HG03139 (cell line): ENCODE measurements at regions not wholly inside any gene's neighbourhood (a gene's known extent, or its start where the extent isn't known, plus 50 kb on each side); places are given as distances from the start of the nearest gene placed in this dataset.

Experiments used
- ATAC-seq: cut with Tn5 transposase; IDR thresholded peaks from one replicate; pipeline ENCODE4 v1.9.1; 2021; ENCODE audit not compliant: unreplicated experiment

DNA sequence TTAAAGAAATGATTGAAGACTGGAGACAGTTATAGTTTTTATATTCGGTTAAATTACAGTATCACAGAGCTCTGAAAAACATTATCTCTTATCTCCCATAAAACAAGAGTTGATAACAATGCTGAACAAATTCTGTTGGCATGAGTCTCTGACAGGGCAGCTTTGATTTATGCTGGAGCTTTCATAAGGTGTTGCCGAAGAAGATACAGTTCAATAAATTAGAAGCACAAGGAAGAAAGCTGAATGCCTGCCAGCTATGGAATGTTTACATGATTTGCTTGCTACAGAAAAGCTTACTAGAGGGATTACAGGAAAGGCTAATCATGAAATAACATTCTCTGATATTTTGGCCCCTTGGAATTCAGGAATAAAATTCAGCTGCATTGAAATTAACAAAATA lies 431.9 kb upstream of the GJE1 start:
- ATAC-seq, result no peak

DNA sequence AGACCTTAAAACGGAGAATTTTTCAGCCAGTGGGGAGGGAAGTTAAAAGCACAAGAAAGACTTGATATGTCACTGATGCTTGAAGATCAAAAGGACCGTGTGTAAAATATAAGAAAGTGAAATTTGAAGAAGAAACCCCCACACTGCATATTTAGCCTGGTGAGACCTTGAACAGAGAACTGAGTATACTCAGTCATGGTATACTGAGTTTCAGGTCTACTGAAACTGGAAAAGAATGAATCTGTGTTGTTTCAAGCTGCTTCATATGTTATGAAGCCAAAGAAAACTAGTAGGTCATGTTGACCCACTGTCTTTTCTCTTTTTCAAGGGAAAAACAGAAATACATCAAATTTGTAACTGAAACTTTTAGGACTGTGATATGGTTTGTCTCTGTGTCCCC lies 443.8 kb upstream of the GJE1 start:
- ATAC-seq, result no peak

DNA sequence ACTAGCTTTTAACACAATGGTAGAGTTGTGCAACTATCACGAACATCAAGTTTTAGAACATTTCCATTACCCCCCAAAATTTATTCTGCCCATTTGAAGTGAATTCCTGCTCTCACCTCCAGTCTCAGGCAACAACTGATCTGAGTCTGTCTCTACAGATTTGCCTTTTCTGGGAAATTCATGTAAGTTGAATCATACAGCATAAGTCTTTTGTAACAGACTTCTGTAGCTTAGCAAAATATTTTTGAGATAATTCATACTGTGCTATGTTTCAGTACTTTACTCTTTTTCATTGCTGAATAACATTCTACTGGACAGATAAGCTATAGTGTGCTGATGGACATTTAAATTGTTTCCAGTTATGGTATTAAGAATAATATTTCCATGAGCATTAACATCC lies 447.3 kb upstream of the GJE1 start:
- ATAC-seq, result no peak

DNA sequence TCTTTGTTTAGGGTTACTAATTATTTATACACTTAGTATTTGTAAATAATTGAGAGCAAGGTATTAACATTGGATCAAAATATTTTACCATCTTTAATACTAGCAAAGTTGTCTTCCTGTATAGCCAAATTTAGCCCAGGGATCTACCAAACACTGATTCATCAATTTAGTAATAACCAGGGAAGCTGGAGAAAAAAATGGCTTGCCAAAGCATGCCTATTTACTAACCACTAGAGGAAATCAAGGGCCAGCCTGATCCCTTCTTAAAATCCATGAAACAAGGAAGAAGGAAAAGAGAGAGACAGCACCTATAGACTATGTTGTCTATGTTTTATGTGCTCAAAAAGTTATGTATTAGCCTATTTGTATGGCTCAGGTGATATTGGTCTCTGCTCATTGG lies 450.3 kb upstream of the GJE1 start:
- no peak for ATAC-seq

DNA sequence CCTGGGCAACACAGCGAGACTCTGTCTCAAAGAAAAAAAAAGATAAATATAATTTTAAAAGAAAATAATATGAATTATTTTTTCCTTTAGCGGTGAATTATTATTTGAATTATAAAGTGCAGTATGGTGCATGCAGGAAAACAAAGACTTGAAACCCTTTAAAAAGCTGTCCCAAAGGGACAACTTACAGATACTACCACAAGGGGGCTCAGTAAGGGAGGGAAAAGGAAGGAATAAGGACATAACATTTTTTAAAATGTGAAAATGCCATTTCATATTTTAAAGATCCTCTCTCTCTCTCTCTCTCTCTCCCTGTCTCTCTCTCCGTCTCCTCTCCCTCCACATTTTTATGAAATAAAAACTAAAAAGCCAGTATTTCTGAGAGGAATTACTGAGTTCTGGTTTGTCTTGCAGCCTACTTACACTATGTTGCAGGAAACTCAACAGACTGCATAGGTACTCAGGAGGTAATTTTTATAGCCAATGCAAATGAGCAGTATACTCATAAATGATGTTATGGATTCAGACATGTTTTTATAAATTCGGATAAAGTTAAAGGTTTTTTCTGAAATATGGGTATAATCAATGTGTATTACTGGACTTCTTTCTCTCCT lies 455.0 kb upstream of the GJE1 start:
- ATAC-seq, result peak; percentile 63

DNA sequence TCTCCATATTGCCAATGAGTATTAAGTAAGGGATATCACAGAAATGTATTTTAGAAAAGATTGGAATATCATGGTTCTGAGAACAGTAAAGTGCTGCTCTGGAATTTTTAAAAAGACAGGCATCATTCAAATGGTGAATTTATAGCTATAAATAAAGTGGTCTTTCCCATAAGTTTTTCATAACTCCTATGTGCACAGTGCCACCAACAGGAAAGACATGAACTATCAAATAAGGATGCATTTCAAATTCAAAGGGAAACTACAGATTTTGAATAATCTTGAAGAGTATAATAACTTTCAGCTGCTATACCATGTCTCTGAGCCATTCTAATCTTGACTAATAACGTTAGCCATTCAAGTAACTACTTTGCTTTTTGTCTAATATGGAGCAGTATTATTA lies 456.8 kb upstream of the GJE1 start:
- no peak for ATAC-seq

DNA sequence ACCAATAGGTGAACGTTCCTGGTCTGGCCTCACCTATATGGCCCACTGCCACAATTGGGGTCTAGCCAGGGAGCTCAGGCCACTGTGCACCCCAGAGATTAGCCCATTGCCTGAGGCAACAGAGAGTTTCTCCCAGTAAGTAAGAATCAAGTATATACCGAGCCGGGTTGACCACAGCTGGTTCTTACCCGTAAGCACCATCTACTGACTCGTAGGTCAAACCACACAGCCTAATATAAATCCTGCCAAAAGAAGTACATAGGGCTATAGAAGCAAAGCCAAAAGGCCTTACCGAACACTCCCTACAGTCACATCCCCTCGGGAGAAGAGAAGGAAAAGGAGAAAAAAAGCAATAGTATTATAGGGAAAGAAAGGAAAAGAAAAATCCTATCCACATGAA lies 463.6 kb upstream of the GJE1 start:
- no peak for ATAC-seq

DNA sequence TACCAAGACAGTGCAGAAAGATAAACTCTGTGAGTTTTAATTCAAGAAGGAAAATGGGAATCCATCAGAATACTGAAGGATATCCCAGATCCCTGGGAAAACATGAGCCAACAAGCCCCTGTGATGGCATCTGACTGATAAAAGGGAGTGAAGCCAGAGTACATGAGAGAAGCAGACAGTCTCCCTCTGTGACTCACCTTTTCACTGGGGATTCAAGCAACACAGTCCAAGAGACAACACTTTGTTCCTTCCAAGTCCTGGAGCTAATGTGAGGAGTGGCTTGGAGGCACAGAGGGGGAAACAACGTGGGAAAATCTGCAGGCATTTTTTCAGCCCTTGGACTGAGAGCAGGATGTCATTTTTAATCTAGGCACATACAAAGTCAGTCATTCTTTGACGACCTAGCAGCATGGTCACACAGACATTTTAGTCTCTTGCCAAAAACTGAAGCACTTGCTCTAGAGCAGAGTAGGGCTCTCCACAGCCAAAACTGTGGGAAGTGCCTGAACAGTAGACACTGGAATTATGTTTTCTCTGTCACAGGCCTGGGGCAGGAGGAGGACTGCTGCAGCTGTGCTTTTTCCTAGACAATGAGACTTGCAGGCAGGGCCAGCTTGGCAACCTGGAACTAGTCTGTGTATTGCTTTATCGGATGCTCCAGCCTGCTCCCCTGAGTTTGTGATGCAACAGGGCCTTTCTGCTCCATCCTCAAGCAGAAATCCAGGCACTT lies 465.0 kb upstream of the GJE1 start:
- no peak for ATAC-seq

DNA sequence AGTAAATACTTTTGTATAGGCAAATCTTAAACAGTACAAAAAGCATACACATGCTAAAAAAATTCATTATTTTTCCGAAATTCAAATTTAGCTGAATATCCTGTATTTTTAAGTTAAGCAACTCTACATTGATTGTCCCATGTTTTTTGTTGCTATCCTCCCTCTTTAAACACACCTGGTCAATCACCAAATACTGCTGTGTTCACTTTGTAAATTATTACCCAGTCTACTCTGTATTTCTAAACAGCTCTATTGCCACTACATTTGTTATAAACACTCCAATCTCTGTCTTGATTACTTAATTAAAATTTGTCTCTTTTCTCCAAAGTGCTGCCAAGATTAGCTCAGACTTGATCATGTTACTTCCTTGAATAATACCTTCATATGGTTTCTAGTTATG lies 466.5 kb upstream of the GJE1 start:
- no peak for ATAC-seq

DNA sequence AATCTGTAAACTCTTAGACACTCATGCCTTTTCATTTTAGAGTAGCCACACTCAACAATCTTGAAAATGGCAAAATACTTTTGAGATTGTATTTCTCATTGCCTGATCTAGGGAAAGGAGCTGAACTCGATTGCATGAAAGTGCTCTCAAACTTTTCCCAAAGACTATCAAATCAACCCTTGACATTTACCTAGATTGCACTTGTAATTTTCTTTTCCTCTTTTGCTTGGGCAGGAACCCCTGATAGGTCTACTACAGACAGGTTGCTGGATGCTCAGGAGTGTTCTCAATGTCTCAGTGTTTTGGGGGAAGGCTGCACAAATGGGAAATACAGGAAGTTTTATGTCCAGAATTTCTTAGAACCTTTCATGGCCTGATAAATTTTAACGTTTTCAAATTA lies 468.0 kb upstream of the GJE1 start:
- ATAC-seq, result no peak

DNA sequence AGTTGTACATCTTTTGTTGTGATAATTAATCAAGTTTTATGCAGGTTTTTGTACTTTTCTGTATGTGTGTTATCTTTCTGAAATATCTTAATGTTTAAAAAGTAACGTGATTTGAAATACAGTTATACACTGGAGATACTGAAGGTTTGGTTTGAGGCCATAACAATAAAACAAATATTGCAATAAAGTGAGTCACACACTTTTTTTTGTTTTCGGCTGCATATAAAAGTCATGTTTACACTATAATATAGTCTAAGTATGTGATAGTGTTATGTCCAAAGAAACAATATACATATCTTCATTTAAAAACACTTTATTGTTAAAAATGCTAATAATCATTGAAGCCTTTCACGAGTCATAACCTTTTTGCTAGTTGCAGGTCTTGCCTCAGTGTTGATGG lies 473.1 kb upstream of the GJE1 start:
- no peak for ATAC-seq

DNA sequence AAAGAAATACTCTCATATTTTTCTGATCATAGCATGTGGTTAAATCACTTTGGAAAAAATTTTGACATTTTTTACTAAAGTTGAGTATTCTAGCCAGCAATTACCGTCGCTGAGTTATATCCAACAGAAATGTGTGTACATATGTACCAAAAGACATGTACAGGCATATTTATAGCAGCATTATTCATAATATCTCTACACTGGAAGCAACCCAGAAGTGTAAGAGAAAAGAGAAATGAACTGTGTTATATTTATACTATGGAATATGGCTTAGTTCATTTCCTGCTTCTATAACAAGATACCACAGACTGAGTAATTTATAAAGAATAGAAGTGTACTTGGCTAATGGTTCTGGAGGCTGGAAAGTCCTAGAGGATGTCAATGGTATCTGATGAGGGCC lies 474.0 kb upstream of the GJE1 start:
- no peak for ATAC-seq

DNA sequence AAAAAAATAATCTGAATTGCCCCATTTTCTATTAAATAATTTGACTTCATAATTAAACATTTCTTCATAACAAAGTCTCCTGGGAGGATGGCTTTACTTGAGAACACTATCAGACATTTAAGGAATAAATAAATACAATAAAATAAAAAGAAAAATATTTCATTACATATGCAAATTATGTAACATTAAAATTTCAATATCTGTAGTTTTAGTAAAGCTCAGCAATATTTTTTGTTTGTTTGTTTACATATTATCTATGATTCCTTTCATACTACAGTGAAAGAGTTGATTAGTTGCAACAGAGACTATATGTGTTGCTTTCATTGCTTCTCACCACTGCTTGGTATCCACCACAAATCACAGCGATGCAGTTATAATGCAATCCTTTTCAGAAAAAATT lies 474.9 kb upstream of the GJE1 start:
- no peak for ATAC-seq

DNA sequence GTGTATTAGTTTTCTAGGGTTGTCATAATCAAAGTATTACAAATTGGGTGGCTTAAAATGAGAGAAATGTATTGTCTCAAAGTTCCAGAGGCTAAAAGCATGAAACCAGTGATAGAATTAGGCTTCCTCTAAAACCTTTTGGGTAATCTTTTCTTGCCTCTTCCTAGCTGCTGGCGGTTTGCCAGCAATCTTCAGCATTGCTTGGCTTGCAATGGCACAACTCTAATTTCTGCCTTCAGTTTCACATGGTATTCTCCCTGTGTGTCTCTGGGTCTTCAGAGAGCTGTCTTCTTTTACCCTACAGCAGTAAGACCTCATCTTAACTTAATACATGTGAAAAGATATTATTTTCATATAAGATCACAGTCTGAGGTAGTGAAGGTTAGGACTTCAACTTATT lies 479.1 kb upstream of the GJE1 start:
- no peak for ATAC-seq

DNA sequence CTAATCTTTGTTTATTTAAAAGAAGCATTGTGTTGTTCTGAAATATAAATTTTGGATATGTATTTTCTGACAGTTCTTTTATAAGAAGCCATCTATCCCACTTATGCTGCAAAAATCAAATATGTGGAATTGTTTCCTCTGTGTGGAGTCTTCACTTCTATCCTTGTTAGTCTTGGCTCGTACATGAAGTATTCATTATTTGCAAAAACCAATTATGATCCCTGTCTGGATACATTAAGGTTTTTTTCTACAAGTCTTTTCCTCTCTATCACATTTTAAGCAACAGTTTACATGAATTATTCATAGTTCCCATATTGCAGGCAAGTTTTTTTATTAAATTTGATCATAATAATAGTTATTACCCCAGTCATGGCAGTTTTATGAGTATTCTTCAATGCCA lies 490.8 kb upstream of the GJE1 start:
- no peak for ATAC-seq

DNA sequence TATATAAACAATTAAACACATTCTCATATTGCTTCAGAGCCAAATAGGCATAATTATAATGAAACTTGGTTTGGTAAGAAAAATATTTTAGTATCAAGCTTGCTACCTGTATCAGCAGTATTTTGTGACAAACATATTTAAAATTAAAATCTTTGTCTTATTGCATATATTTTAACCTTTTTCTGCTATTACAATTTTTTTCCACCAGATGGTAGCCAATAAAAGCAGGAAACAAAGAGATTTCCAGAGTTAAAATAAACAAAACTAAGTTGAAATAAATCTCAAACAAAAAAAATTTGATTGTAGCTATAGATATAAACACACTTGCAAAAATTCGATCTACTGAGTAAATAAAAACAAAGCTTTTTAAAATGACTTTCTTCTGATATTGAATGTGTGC lies 491.3 kb upstream of the GJE1 start:
- ATAC-seq, result no peak

DNA sequence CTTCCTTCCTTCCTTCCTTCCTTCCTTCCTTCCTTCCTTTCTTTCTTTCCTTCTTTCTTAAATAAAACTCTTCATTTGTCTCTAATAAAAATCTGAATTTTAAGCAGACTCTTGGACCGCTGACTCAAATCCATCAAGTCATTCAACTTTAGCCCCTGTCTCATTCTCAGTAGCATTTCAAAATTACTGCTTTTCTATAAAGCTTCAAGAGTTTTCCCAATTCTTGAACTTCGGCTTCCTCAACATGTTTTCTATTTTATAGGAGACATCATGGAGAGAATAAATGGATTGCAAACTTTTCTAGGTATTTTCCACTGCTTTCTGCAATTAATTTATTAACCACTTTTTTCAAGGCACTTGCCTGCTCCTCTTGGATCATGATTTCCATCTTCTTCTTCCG lies 497.1 kb upstream of the GJE1 start:
- ATAC-seq, result no peak

DNA sequence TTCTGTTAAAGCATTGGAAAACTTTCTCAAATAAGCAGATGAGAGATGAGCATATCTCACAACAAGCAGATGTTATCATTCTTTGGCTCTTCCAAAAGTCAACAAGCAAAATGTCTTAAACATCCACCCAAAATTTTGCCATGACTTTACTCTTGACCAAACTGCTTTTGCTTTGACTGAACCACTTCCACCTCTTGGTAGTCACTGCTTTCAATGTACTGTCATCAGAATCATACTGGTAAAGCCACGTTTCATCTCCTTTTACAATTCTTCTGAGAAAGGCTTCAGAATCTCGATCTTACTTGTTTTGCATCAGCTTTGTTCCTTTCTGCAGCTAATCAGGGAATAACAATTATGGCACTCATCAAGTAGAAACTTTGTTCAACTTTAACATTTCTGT lies 498.5 kb upstream of the GJE1 start:
- no peak for ATAC-seq

DNA sequence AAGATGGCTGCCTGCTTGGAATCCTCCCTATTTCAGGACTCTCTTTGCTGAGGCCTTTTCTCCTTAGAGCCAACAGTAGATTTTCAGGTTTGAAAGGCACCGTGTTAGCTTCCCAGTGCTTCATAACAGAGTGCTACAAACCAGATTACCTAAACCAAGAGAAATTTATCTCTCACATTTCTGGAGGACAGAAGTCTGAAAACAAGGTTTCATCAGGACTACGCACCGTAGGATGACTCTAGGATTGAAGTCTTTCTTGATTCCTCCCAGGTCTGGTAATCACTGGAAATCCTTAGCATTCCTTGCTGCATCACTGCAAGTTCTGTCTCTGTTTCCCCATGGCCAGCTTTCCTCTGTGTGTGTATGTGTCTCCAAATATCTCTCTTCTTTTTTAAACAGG lies 508.4 kb upstream of the GJE1 start:
- no peak for ATAC-seq

DNA sequence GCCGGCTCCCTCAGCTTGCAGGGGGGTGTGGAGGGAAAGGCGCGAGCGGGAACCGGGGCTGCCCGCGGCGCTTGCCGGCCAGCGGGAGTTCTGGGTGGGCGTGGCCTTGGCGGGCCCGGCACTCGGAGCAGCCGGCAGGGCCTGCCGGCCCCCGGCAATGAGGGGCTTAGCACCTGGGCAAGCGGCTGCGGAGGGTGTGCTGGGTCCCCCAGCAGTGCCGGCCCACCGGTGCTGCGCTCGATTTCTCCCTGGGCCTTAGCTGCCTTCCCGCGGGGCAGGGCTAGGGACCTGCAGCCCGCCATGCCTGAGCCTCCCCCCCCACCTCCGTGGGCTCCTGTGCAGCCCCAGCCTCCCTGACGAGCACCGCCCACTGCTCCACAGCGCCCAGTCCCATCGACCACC lies 514.5 kb upstream of the GJE1 start:
- no peak for ATAC-seq

DNA sequence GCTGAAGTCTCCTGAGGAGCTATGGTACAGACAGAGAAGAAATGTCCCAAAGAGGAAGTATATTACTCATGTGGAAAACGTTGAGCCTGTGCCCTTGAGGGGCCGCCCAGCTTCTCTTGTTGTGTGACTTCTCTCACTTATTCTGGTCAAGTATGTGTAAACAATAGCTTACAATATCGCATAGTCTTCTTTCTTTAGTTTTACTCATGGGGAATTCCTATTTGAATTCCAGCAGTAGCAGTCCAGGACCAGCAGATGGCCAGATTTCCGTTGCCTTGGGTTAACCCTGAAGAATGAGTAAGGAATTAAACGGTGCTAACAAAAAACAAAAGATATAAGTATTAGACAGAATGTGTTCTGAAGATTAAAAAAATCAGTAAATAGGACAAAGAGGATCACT lies 522.0 kb upstream of the GJE1 start:
- ATAC-seq, result no peak

DNA sequence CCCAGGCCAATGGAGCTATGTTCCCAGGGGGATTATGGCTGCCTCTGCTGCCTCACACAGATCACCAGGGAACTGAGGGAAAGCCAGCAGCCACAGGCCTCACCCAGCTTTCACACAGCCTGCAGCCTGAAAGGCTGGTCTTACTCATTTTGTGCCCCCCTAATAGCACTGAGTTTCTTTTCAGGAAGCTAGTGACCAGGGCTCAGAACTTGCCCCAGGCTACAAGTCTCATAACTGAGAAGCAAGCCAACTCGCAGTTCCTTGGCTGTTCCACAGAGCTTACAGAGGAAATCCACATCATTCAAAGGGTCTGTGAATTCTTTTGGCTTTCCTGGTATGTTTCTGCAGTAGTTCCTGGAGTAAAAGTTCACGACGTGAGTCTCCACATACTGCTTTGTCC lies 524.8 kb upstream of the GJE1 start:
- no peak for ATAC-seq

DNA sequence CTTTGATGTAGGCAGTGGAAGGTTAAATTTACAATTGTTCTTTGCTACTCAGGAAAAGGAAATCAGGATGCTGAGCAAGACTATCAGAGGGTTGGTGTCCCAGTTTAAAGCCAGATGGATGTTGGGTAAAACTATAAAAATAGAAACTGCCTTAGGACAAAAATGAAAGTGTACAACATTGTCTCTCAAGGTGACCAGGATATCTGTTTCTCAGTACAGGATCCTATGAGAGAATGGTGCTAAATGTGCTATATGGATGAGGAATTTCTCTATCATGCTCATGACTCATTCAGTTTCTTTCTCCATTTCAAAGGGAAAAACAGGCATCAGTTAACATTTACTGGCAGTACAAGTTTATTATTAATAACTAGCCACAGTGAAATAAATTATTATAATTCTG lies 534.2 kb upstream of the GJE1 start:
- ATAC-seq, result no peak
